ENCODE measurements at regions not wholly inside any gene's neighbourhood (a gene's known extent, or its start where the extent isn't known, plus 50 kb on each side); places are given as distances from the start of the nearest gene placed in this dataset.

DNA sequence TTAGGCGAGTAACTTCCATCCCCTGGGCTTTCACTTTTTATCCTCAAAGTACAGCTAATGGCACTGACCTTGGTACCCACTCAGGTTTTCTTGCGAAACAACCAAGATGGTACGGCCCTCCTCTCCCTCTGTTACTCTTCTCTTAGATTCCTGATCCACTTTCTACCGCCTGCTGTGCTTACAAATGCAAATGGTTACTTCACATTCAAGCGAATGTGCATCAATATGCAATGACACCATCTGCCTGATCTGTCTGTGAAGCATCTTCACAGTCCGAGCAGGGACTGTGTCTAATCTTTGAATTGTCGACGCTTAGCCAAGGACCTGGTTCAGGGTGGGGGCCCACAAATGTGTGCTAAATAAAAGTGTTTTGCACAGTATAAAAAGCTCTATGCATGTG, 112.2 kb downstream of the TRIB2 start:
- intact Hi-C loops (cut with DNase I) = loop anchor here (5.0 to 10.0 kb wide), 2 partner anchors 56 to 73 kb away; no protein-coding TSS in a partner anchor
- Histone ChIP-seq H3K27me3 (no peaks in the 10 kb centered on the region), H3K4me3 (no peak overlapping the region), H3K4me1 (peaks cover 14% of the 10 kb centered on the region), H3K36me3 (no peaks in the 10 kb centered on the region), H3K27ac (no peak overlapping the region), H3K9me3 (no peaks in the 10 kb centered on the region)
- no peak for DNase-seq (ENCODE audit: extremely low spot score in 2 of 2)
- TF ChIP-seq, protein P1, sequence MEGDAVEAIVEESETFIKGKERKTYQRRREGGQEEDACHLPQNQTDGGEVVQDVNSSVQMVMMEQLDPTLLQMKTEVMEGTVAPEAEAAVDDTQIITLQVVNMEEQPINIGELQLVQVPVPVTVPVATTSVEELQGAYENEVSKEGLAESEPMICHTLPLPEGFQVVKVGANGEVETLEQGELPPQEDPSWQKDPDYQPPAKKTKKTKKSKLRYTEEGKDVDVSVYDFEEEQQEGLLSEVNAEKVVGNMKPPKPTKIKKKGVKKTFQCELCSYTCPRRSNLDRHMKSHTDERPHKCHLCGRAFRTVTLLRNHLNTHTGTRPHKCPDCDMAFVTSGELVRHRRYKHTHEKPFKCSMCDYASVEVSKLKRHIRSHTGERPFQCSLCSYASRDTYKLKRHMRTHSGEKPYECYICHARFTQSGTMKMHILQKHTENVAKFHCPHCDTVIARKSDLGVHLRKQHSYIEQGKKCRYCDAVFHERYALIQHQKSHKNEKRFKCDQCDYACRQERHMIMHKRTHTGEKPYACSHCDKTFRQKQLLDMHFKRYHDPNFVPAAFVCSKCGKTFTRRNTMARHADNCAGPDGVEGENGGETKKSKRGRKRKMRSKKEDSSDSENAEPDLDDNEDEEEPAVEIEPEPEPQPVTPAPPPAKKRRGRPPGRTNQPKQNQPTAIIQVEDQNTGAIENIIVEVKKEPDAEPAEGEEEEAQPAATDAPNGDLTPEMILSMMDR (IDR thresholded peaks at IDR 0.05) = no peak
- TF ChIP-seq POLR2AphosphoS5 (IDR thresholded peaks at IDR 0.05; ENCODE audit: insufficient read depth in 1 of 2, low read depth in 1 of 2) (no peak), POLR2A (IDR thresholded peaks at IDR 0.05) (no peak)

DNA sequence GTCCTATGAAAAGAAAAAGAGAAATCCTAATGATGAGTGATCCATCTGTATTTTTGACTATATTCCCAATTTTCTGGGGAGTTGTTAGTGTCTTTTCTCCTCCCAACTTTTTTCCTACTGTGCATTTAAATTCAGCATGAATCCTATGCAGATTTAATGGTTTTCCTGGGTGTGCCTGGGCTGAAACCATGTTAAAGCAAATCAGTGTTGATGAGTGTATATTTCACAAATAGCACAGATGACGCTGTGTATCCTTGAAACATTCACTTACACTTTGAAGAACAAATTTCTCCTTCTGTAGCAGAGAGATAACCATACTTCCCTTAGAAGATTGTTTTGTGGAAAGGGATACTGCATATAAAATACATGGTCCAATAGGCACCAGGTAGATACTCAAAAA, 114.3 kb downstream of the TRIB2 start:
- Histone ChIP-seq H3K4me1 (no peaks in the 10 kb centered on the region), H3K4me3 (no peak overlapping the region), H3K9me3 (no peaks in the 10 kb centered on the region), H3K27ac (no peak overlapping the region), H3K27me3 (no peaks in the 10 kb centered on the region), H3K36me3 (no peaks in the 10 kb centered on the region)
- TF ChIP-seq, protein P1 (IDR thresholded peaks at IDR 0.05) = no peak
- intact Hi-C loops (cut with DNase I) = no loop called here
- DNase-seq (ENCODE audit: extremely low spot score in 2 of 2) = no peak

DNA sequence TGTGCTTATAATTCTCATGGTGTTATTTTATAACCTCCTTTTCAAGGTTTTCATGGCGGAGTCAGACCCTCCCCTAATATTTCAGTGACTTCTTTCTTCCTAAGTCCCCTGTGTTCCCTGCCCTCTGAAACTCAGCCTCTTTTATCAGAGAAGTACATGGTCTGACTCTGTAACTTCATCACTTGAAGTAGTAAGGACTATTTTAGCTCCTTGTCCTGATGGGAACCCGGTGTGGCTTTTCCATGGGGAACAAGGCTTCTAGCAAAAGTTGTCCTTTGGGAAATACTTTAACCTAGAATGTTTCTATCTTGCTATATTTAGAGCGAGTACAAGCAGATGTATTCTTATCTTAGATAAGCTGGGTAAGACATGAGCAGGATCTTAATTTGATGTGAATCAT, 117.5 kb downstream of the TRIB2 start:
- TF ChIP-seq POLR2A (IDR thresholded peaks at IDR 0.05) = no peak
- TF ChIP-seq, protein P1 (IDR thresholded peaks at IDR 0.05) = no peak
- TF ChIP-seq POLR2AphosphoS5 (IDR thresholded peaks at IDR 0.05; ENCODE audit: insufficient read depth in 1 of 2, low read depth in 1 of 2) = no peak
- no peak overlapping the region for H3K4me3 ChIP-seq
- intact Hi-C loops (cut with DNase I) = no loop called here
- H3K9me3 ChIP-seq = no peaks in the 10 kb centered on the region
- DNase-seq (ENCODE audit: extremely low spot score in 2 of 2) = no peak
- no peaks in the 10 kb centered on the region for H3K36me3 ChIP-seq
- no peak overlapping the region for H3K27ac ChIP-seq
- no peaks in the 10 kb centered on the region for H3K4me1 ChIP-seq
- H3K27me3 ChIP-seq = no peaks in the 10 kb centered on the region

DNA sequence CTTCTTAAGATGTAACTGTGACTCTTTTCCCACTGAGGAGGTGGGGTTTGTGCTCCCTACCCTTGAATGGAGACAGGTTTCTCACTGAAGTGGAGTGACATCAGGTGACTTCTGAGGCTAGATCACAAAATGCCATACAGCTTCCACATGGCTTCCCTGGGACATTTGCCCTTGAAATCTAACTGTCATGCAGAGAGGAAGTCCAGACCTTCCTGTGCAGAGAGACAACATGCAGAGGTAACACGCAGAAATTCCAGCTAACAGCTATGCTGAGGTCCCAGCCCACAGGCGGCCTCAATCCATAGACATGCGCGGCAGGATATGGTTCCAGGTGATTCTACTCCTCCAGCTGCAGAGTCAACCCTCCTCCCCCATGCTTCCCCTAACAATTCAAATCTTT, 119.0 kb downstream of the TRIB2 start:
- Histone ChIP-seq H3K27ac (no peak overlapping the region), H3K4me1 (no peaks in the 10 kb centered on the region), H3K27me3 (no peaks in the 10 kb centered on the region), H3K9me3 (no peaks in the 10 kb centered on the region), H3K4me3 (no peak overlapping the region), H3K36me3 (no peaks in the 10 kb centered on the region)
- intact Hi-C loops (cut with DNase I) = no loop called here
- TF ChIP-seq, protein P1 (IDR thresholded peaks at IDR 0.05) = no peak
- no peak for DNase-seq (ENCODE audit: extremely low spot score in 2 of 2)

DNA sequence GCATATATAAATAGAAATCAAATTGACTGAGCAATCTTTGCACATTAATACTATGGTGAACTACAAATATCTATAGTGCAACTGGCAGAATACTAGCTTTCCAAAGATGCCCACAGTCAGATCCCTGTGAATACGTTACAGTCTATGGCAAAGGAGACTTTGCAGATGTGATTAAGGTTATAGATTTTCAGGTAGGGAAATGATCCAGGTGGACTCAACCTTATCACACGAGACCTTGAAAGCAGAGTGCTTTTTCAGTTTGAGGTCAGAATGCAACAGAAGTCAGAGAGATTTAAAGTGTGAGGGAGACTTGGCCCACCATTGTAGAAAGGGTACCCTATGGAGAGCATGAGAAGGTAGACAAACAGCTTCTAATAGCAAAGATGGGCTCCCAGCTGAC, 122.6 kb downstream of the TRIB2 start:
- H3K27me3 ChIP-seq = no peaks in the 10 kb centered on the region
- H3K9me3 ChIP-seq = no peaks in the 10 kb centered on the region
- no peaks in the 10 kb centered on the region for H3K4me1 ChIP-seq
- DNase-seq (ENCODE audit: extremely low spot score in 2 of 2) = no peak
- H3K27ac ChIP-seq = no peak overlapping the region
- TF ChIP-seq, protein P1 (IDR thresholded peaks at IDR 0.05) = no peak
- TF ChIP-seq POLR2AphosphoS5 (IDR thresholded peaks at IDR 0.05; ENCODE audit: insufficient read depth in 1 of 2, low read depth in 1 of 2) (no peak), POLR2A (IDR thresholded peaks at IDR 0.05) (no peak)
- no peaks in the 10 kb centered on the region for H3K36me3 ChIP-seq
- no peak overlapping the region for H3K4me3 ChIP-seq
- intact Hi-C loops (cut with DNase I) = no loop called here

Data from vagina (tissue), 2 donors.